Lower leg skin (tissue), 4 donors: ENCODE measurements at regions not wholly inside any gene's neighbourhood (a gene's known extent, or its start where the extent isn't known, plus 50 kb on each side); places are given as distances from the start of the nearest gene placed in this dataset.

ENCODE experiments used
- DNase-seq, 2 donors: peaks; one replicate each; pipeline ENCODE4 v3.0.0-alpha.2; 2019; ENCODE audit warnings: low spot score in 2 of 2
- H3K4me3 ChIP-seq: fragments of 200-600 bp; sonication (generic); 2 replicates; pipeline ENCODE4 v1.5.1; 2017; ENCODE audit warnings: mild to moderate bottlenecking, low read depth; ENCODE audit not compliant: poor library complexity, severe bottlenecking
- CTCF ChIP-seq, 3 donors: fragments of 450-650 bp; IDR thresholded peaks; one replicate each; pipeline ENCODE4 v1.5.1; 2016; ENCODE audit warnings: antibody characterized with exemption in 3 of 3, mild to moderate bottlenecking in 3 of 3, moderate library complexity in 2 of 3
- POLR2A ChIP-seq, 2 donors: fragments of 450-650 bp; IDR thresholded peaks; one replicate each; pipeline ENCODE4 v1.6.1; 2016 to 2017; ENCODE audit warnings: antibody characterized with exemption in 2 of 2, mild to moderate bottlenecking in 1 of 2, moderate library complexity in 1 of 2
- WGBS, 2 donors: methylation state at CpG; one replicate each; pipeline ENCODE4 v1.1.5; 2018; 5-methylcytosine and 5-hydroxymethylcytosine counted together
- intact Hi-C: fragments of 100-400 bp; cut with DNase I; formaldehyde crosslinking; loops from one replicate; pipeline ENCODE4 v1.15.0; 2023; ENCODE audit warnings: low total_unique reads

- no peak for DNase-seq
- intact Hi-C loops = no loop called here
Measured at GRCh38 chr1:91129458-91129857, 107.6 kb upstream of the ZNF644 start.

GRCh38 chr1:91129017-91129416 lies 107.2 kb upstream of the ZNF644 start:
- 73 to 78% methylated on average over 1 of the region's 1 CpG for WGBS, 2 donors
- TF ChIP-seq CTCF (IDR thresholded peaks at IDR 0.05) = no peak
- TF ChIP-seq POLR2A (IDR thresholded peaks at IDR 0.05) = no peak
- H3K4me3 ChIP-seq = no peak overlapping the region
- no peak for DNase-seq
- intact Hi-C loops = no loop called here

More at GRCh38 chr1:91129458-91129857, 107.6 kb upstream of the ZNF644 start:
- TF ChIP-seq CTCF (IDR thresholded peaks at IDR 0.05) (no peak), POLR2A (IDR thresholded peaks at IDR 0.05) (no peak)
- no peak overlapping the region for H3K4me3 ChIP-seq
- WGBS, 2 donors = 87 to 88% methylated on average over 3 of the region's 3 CpGs

DNA sequence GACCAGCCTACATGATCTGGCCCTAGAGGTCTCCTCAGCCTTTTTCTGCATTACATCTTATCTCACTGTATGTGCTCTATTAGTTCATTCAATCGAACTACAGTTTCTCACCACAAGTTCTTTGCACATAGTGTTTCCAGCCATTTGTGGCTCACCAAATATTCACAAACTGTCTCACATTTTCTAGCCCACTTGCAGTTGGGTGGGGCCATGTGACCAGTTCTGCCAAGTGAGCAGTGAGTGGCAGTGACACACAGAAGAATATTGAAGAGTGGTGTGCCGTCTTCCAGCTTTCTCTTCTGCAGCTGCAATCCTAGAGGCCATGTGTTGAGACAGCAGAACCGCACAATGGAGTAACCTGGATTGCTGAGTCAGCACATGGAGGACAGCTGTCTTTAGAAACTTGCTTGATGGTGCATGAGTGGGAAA lies 103.2 kb upstream of the ZNF644 start:
- H3K4me3 ChIP-seq = no peak overlapping the region
- 52 to 54% methylated on average over 3 of the region's 3 CpGs for WGBS, 2 donors
- TF ChIP-seq CTCF (IDR thresholded peaks at IDR 0.05) = no peak
- no peak for TF ChIP-seq POLR2A (IDR thresholded peaks at IDR 0.05)
- peak in 1 of 2 donors; percentile 45 for DNase-seq
- intact Hi-C loops = no loop called here

GRCh38 chr1:91124290-91124985 lies 102.6 kb upstream of the ZNF644 start:
- 69 to 76% methylated on average over 6 of the region's 6 CpGs for WGBS, 2 donors
- intact Hi-C loops = no loop called here
- DNase-seq = no peak
- no peak overlapping the region for H3K4me3 ChIP-seq
- TF ChIP-seq POLR2A (IDR thresholded peaks at IDR 0.05) = no peak
- no peak for TF ChIP-seq CTCF (IDR thresholded peaks at IDR 0.05)

GRCh38 chr1:91123773-91124172 lies 101.9 kb upstream of the ZNF644 start:
- intact Hi-C loops = no loop called here
- TF ChIP-seq POLR2A (IDR thresholded peaks at IDR 0.05) (no peak), CTCF (IDR thresholded peaks at IDR 0.05) (no peak)
- 63 to 75% methylated on average over 4 of the region's 4 CpGs for WGBS, 2 donors
- no peak for DNase-seq
- H3K4me3 ChIP-seq = no peak overlapping the region

DNA sequence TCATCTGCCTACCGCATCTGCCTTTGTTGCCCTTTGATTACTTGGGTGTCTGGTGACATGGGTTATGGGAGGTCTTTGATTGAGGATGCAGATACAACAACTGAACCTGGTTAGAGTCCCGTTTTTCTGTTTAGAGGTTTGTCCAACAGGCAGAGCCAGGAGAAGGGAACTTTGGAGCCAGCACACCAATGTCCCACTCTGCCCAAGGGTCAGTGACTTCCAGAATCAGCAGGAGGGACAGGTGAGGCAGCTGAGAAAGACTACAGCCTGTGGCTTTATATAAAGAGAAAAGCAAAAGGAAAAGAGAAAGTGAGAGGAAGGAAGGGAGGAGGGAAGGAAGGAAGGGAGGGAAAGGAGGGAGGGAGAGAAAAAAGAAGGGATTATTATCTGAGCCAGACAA lies 101.5 kb upstream of the ZNF644 start:
- TF ChIP-seq POLR2A (IDR thresholded peaks at IDR 0.05) (no peak), CTCF (IDR thresholded peaks at IDR 0.05) (no peak)
- intact Hi-C loops = no loop called here
- no peak overlapping the region for H3K4me3 ChIP-seq
- 27 to 40% methylated on average over 2 of the region's 2 CpGs for WGBS, 2 donors
- no peak for DNase-seq
